K562 (cell line): ENCODE measurements at regions not wholly inside any gene's neighbourhood (a gene's known extent, or its start where the extent isn't known, plus 50 kb on each side); places are given as distances from the start of the nearest gene placed in this dataset.

Source experiments
- ATAC-seq: fragments of 200-7000 bp; cut with Tn5 transposase; 3 replicates; pipeline ENCODE4 v1.9.1; 2020; ENCODE audit warnings: moderate library complexity
- BruUV-seq: library from RNA; stranded (reverse); fragments of 400-500 nt; replicated peaks from 2 replicates; lab custom pipeline; 2021; lab: Mats Ljungman, UMichigan
- CTCF ChIA-PET: fragments of 300-600 bp; formaldehyde crosslinking; extraction: SDS; loops from one replicate; lab custom pipeline; 2021; ENCODE audit warnings: low intra/inter-chr PET ratio; lab: Yijun Ruan, JAX
- POLR2A ChIA-PET: fragments of 300-600, 350-650 bp; sonication (Branson Sonifier 250); formaldehyde crosslinking; extraction: SDS; loops from one replicate; lab custom pipeline; 2021; ENCODE audit warnings: antibody characterized with exemption, inconsistent platforms; lab: Yijun Ruan, JAX
- DNase-seq, 4 experiments: peaks; one replicate each; pipeline versions ENCODE4 v3.0.0 to v3.0.0-alpha.2; 2011 to 2018; ENCODE audit warnings: low spot score in 3 of 4, mixed read lengths in 3 of 4; ENCODE audit errors: extremely low read depth in 1 of 4
- FAIRE-seq: peaks from 2 replicates; lab custom pipeline; 2011; peaks lifted over from hg19 to GRCh38; lab: Jason Lieb, UNC
- H2AFZ ChIP-seq: 2 replicates; pipeline ENCODE4 v1.6.0; 2011; ENCODE audit warnings: low read depth, low read length, control low read depth, inconsistent platforms
- H3K27ac ChIP-seq: fragments of 200-600 bp; 3 replicates; pipeline ENCODE4 v1.8.0; 2011; ENCODE audit warnings: low read depth, mild to moderate bottlenecking, control low read depth, inconsistent platforms, low read length, moderate library complexity, mixed read lengths; ENCODE audit errors: extremely low read depth
- H3K27me3 ChIP-seq, 2 experiments: fragments of 300-600 bp in 1 of 2; 2 replicates in 1 of 2; 3 replicates in 1 of 2; pipeline versions ENCODE4 v1.6.0 to v1.8.0; 2011; ENCODE audit warnings: inconsistent platforms in 2 of 2, low read length in 2 of 2, mild to moderate bottlenecking in 1 of 2, mixed read lengths in 1 of 2, moderate library complexity in 1 of 2; ENCODE audit not compliant: control insufficient read depth in 2 of 2, insufficient read depth in 2 of 2
- H3K36me3 ChIP-seq: fragments of 300-600 bp; 3 replicates; pipeline ENCODE4 v1.8.0; 2011; ENCODE audit warnings: mild to moderate bottlenecking, low read length, inconsistent platforms; ENCODE audit not compliant: control insufficient read depth, insufficient read depth
- H3K4me1 ChIP-seq, 2 experiments: fragments of 200-600 bp in 1 of 2; replicated peaks in 1 of 2; 2 replicates in 1 of 2; 3 replicates in 1 of 2; pipeline versions ENCODE4 v1.5.1 to v1.8.0; 2011; ENCODE audit warnings: inconsistent platforms in 2 of 2, low read length in 2 of 2, mild to moderate bottlenecking in 1 of 2, mixed read lengths in 1 of 2, moderate library complexity in 1 of 2; ENCODE audit not compliant: control insufficient read depth in 2 of 2, insufficient read depth in 2 of 2
- H3K4me2 ChIP-seq: 2 replicates; pipeline ENCODE4 v1.6.1; 2011; ENCODE audit warnings: low read length, control low read depth, inconsistent platforms, mixed read lengths; ENCODE audit not compliant: insufficient read depth
- H3K4me3 ChIP-seq: fragments of 200-600 bp; sonication (generic), shearing (Covaris generic); 2 replicates; pipeline ENCODE4 v1.5.1; 2016; ENCODE audit warnings: control low read depth, inconsistent platforms
- H3K79me2 ChIP-seq: fragments of 200-600 bp; 3 replicates; pipeline ENCODE4 v1.8.0; 2011; ENCODE audit warnings: low read length, inconsistent platforms; ENCODE audit not compliant: control insufficient read depth, insufficient read depth
- H3K9ac ChIP-seq, 2 experiments: 2 replicates each; pipeline versions ENCODE4 v1.6.0 to v1.6.1; 2011; ENCODE audit warnings: low read depth in 2 of 2, low read length in 2 of 2, control low read depth in 1 of 2, inconsistent platforms in 1 of 2, mild to moderate bottlenecking in 1 of 2, mixed read lengths in 1 of 2; ENCODE audit not compliant: insufficient read depth in 1 of 2
- H3K9me1 ChIP-seq: one replicate; pipeline ENCODE4 v1.6.0; 2011; ENCODE audit warnings: inconsistent platforms, mild to moderate bottlenecking, low read length, moderate library complexity; ENCODE audit not compliant: control insufficient read depth, insufficient read depth
- H3K9me3 ChIP-seq: replicated peaks from 2 replicates; pipeline ENCODE4 v1.5.1; 2011; ENCODE audit warnings: low read depth, low read length, inconsistent platforms; ENCODE audit not compliant: control insufficient read depth, insufficient read depth
- H4K20me1 ChIP-seq: replicated peaks from 2 replicates; pipeline ENCODE4 v1.6.1; 2011; ENCODE audit warnings: low read length, inconsistent platforms, mixed read lengths; ENCODE audit not compliant: control insufficient read depth, insufficient read depth
- CXXC5 ChIP-seq: fragments of 250-450 bp; sonication (Bioruptor Pico); IDR thresholded peaks from 2 replicates; pipeline ENCODE4 v1.8.0; 2022; ENCODE audit warnings: inconsistent platforms, mild to moderate bottlenecking, moderate library complexity
- GTF2A2 ChIP-seq: IDR thresholded peaks from 2 replicates; pipeline ENCODE4 v1.6.1; 2016; ENCODE audit warnings: mild to moderate bottlenecking, missing genetic modification characterization, missing compliant biosample characterization
- PCBP2 ChIP-seq: fragments of 200-400 bp; formaldehyde crosslinking; IDR thresholded peaks from 2 replicates; pipeline ENCODE4 v1.6.1; 2018; ENCODE audit warnings: low read length, low read depth, mild to moderate bottlenecking, moderate library complexity; ENCODE audit not compliant: poor library complexity, severe bottlenecking
- SRF ChIP-seq, 2 experiments: fragments of 250-450, 450-650 bp in 1 of 2; sonication (Bioruptor Pico) in 1 of 2; sonication (generic) in 1 of 2; formaldehyde crosslinking; IDR thresholded peaks; 2 replicates each; pipeline versions ENCODE4 v1.5.0 to v1.5.1; 2020 to 2022; ENCODE audit warnings: mild to moderate bottlenecking in 1 of 2, missing genetic modification reagents in 1 of 2
- TCF3 ChIP-seq: sonication (generic); formaldehyde crosslinking; IDR thresholded peaks from 2 replicates; pipeline ENCODE4 v1.4.0; 2020; ENCODE audit warnings: mild to moderate bottlenecking, missing genetic modification reagents
- THRAP3 ChIP-seq: fragments of 450-650 bp; IDR thresholded peaks from 2 replicates; pipeline ENCODE4 v1.6.1; 2016; ENCODE audit warnings: mild to moderate bottlenecking, inconsistent platforms, borderline replicate concordance
- ZNF134 ChIP-seq: fragments of 250-450 bp; sonication (Bioruptor Pico); conservative IDR thresholded peaks from 2 replicates; pipeline ENCODE4 v1.4.0; 2020
- ZNF57 ChIP-seq: fragments of 450-650 bp; formaldehyde crosslinking; IDR thresholded peaks from 2 replicates; pipeline ENCODE4 v1.4.0; 2020; ENCODE audit warnings: mild to moderate bottlenecking, moderate library complexity
- WGBS: fragments of 100-300 bp; shearing (Covaris generic); methylation state at CpG from one replicate; pipeline ENCODE4 v1.1.6; 2016; ENCODE audit warnings: low coverage, mixed read lengths; ENCODE audit not compliant: insufficient coverage; ENCODE audit errors: missing lambda C conversion rate; 5-methylcytosine and 5-hydroxymethylcytosine counted together
- in situ Hi-C: fragments of 300-500 bp; cut with MboI; formaldehyde crosslinking; loops from 4 replicates; pipeline ENCODE4 v1.15.0; 2018; ENCODE audit warnings: inconsistent platforms, mixed read lengths
- intact Hi-C: fragments of 100-400 bp; cut with micrococcal nuclease; formaldehyde crosslinking; loops from 2 replicates; pipeline ENCODE4 v1.14.2; 2022

DNA sequence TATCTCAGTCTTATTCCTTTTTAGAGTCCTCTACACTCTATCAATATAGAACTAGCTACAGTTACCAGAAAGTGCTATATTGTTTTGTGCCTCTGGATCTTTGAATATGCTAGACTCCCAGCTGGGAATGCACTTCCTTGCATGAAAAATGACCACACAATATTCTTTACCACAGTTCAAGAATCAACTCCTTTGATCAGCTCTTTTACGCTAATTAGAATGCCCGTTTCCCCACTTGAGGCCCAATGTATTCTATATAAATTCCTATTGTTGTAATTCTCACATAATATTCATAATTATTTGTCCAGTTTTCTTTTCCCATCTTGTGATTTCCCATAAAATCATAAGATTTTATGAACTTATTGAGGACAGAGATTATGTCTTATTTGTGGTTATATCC, 142.2 kb downstream of the UBE2E3 start:
- Histone ChIP-seq H3K9me1 (no peaks in the 10 kb centered on the region), H3K4me2 (no peak overlapping the region), H3K4me3 (no peak overlapping the region), H4K20me1 (no peaks in the 10 kb centered on the region), H3K27ac (no peak overlapping the region), H3K4me1 (no peaks in the 10 kb centered on the region), H3K79me2 (no peaks in the 10 kb centered on the region), H3K27me3 (no peaks in the 10 kb centered on the region), H3K36me3 (no peaks in the 10 kb centered on the region), H3K9me3 (no peaks in the 10 kb centered on the region), H3K9ac (no peak overlapping the region), H2AFZ (no peak overlapping the region)
- FAIRE-seq (no peak), DNase-seq (no peak), ATAC-seq (no peak)
- CTCF ChIA-PET: no interaction called here
- no TSS peak for BruUV-seq
- in situ Hi-C loops: no loop called here
- intact Hi-C loops: no loop called here
- POLR2A ChIA-PET: no interaction called here
- 0% methylated on average over 2 of the region's 2 CpGs for WGBS
- TF ChIP-seq CXXC5 (no peak), ZNF134 (CRISPR knock-in tag) (no peak), PCBP2 (no peak), GTF2A2 (tag) (no peak), SRF (CRISPR knock-in tag; IDR thresholded peaks at IDR 0.05) (no peak), THRAP3 (no peak), ZNF57 (CRISPR knock-in tag) (no peak), TCF3 (CRISPR knock-in tag) (no peak)
